Superior temporal gyrus (tissue), 1 donor: ENCODE measurements at regions not wholly inside any gene's neighbourhood (a gene's known extent, or its start where the extent isn't known, plus 50 kb on each side); places are given as distances from the start of the nearest gene placed in this dataset.

ENCODE experiments used
- DNase-seq: peaks from one replicate; pipeline ENCODE4 v3.0.0-alpha.2; 2016; ENCODE audit errors: extremely low spot score

DNA sequence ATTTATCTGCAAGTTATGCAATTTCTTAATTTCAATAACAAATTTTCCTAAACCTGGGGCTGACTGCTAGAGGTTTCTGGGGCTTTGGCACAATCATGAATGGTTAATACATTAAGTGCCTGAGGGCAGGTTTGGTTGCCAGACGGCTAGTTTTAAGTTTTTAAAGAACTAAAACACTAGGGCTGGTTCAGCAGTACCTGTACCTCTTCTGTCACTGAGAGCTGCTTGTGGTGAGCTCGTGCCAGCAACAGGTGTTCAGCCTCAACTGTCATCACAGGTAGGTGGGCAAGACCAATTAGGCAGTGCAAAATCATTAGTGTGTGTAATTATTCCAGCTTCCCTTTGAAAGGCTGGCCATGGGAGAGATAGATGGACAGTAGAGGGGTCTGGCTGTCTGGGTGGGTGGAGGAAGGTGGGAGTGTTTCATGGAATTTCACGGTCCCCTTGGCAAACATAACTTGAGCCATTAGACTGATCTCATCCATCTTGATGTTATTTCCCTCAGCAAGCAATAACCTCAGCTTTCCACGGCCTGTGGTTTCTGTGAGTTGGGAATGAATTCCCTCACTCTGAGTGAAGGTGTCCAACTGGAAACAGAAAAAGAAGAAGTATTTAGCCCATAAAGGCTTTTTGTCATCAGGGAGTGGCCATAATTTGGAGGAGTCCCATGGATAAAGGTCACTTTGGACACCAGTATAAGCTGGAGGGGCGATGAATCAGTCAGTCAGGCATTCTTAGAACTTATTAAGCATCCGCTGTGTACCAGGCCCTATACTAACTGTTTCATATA lies 114.8 kb downstream of the SNX19 start:
- DNase-seq = no peak

GRCh38 chr11:130802567-130802966 lies 113.7 kb downstream of the SNX19 start:
- DNase-seq = no peak

- DNase-seq = no peak
These were observed 111.8 kb downstream of the SNX19 start for GRCh38 chr11:130804306-130805076.

DNA sequence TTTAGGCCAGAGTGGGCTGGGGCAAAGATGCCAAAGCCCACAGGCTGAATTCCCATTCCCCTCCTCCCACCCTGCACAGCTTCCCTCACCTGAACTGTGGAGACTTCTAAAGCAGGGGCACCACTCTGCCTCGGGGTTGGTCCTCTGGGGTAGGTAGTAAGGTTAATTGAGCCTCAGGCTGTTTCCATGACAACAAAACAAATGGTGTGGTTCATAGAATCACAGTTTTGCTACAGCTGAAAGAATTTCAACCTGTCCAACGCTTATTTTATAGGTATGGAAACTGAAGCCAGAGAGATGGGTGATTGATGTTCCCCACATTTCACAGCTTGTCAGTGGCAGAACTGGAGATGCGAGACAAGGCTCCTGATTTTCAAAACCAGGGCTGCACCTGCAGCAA lies 109.5 kb downstream of the SNX19 start:
- DNase-seq = no peak

DNA sequence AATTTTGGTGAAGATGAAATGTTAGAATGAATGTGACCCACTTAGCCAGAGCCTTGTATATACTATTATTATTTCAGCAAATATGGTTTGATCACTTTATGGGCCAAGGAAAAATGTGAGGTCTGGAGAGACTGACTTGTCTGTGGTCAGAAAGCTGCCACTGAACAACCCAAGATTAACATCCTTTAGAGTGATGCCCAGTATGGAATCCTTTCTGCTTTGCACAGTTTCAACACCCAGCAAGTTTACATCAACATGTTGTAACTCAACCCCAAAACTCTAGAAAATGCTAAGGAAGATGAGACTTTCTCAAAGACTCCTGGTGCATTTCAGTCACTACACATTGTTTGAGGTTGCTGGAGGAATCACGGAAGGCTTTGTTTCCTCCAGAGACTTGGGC lies 107.7 kb downstream of the SNX19 start:
- no peak for DNase-seq

GRCh38 chr11:130813196-130813595 lies 103.1 kb downstream of the SNX19 start:
- DNase-seq = no peak

- DNase-seq = no peak
These were observed 102.6 kb downstream of the SNX19 start for GRCh38 chr11:130813638-130814037.

DNA sequence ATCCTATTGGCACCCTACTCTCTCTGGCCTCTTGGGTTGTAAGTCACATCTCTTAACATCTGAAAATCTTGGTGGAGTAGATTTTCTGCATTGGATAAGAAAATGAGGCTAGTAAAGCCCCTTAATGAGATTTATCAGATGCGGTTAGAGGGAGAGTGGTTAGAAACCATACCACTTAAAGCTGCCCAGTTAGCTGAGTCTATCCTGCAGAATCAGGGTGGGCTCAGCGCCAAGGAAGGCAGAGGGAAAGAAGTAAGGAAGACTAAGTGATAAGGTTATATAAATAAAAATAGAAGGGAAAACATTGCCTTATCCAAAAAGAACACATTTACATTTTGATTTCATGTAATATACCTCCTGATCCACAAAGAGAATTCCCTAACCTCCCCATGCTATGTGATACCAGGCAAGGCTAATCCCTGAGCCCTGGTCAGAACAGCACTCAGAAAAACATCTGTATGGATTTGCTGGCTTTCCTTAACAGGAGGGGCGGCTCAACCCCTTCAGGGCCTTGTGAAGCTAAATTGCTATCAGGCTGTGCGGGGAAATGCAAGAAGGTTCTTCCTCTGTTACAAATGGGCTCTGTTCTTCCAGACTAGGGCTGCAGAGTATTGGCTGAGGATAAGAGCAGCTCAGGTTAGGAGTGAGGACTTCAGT lies 101.7 kb downstream of the SNX19 start:
- DNase-seq = no peak

GRCh38 chr11:130815097-130815802 lies 101.0 kb downstream of the SNX19 start:
- no peak for DNase-seq

DNA sequence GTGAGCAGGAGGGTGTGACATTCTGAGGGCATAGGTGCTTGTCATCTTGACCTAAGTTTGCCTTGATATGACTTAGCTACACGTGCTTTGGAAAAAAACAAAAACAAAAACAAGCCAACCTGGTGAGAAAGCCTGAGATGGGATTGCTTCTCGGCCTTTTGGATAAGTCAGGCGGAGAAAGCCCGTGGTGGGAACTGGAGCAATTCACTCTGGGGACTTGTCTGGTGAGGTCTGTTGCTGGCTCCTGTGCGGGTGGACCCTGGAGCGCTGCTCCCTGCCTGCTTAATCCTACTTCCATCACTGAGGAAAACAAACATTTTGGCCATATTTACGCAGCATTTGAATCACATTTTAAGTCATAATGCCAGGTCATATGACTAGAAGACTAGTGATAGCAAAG lies 100.3 kb downstream of the SNX19 start:
- no peak for DNase-seq

DNA sequence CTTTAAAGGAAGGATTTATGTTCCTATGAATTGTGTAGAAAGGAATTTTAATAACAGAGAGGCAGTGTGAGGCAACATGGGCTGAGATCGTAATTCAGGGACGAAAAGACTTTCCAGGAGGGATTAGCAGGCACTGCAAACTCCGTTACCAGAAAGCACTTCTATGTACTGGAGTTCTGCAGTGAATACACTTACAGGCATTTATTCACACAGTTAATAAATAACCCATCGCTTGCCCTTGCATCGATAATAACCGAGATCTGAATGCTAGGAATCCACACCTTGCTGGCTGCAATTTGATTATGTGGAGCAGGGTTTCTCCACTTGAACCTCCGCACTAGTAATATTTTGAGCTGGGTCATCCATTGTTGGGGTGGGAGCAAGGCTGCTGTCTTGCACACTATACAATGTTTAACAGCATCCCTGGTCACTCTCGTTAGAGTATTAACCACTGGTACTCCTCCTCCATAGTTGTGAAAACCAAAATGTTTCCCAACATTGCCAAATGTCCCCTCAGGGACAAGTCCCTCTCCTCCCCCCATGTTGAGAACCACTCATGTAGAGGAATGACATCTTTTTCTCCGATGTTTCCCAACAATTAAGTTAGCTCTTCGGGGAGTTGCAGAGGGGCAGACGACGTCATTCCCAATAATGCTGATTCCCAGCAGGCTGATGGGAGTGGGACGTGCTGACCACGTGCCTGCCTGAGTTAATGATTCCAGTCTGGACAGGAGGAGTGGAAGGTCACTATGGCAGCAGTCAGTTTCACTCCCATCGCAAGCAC lies 99.5 kb downstream of the SNX19 start:
- DNase-seq = no peak

- peak; percentile 19 for DNase-seq
These were observed 98.8 kb downstream of the SNX19 start for GRCh38 chr11:130817330-130817944.

DNA sequence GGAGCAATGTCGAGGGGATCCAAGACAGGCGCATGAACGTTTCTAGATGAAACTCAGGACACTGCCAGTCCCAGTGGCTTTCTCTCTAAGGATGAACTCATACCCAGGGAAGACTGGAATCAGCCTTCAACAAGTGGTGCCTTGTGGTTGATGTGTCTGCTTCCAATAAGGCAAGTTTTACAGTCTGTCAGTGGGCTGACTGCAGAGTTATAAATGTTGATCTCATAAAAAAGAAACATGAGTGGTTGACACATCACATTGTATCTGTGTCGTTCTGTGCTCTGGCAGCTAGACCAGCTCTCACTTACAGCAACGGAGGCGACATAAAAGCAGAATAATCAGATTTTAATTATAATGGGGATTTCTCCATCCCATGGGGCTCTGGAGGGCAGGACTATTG lies 96.7 kb downstream of the SNX19 start:
- peak; percentile 10 for DNase-seq
